H1 (cell line): ENCODE measurements at regions not wholly inside any gene's neighbourhood (a gene's known extent, or its start where the extent isn't known, plus 50 kb on each side); places are given as distances from the start of the nearest gene placed in this dataset.

Source experiments
- GABPA ChIP-seq: IDR thresholded peaks from 2 replicates; pipeline ENCODE4 v1.6.1; 2011; ENCODE audit warnings: mild to moderate bottlenecking, low read length, moderate library complexity, borderline replicate concordance; ENCODE audit not compliant: insufficient read depth
- POLR2A ChIP-seq, 2 experiments: IDR thresholded peaks; 1 replicate in 1 of 2; 2 replicates in 1 of 2; pipeline ENCODE4 v1.6.1; 2011; ENCODE audit warnings: low read depth in 2 of 2, low read length in 2 of 2, mild to moderate bottlenecking in 2 of 2; ENCODE audit errors: control extremely low read depth in 1 of 2
- TAF7 ChIP-seq: optimal IDR thresholded peaks from 2 replicates; pipeline ENCODE3; 2011; ENCODE audit warnings: low read depth, mild to moderate bottlenecking, inconsistent platforms, low read length, moderate library complexity, borderline replicate concordance
- TCF12 ChIP-seq: IDR thresholded peaks from 2 replicates; pipeline ENCODE4 v1.6.1; 2011; ENCODE audit warnings: low read depth, mild to moderate bottlenecking, low read length
- TF ChIP-seq, protein P1 (sequence below), 3 experiments: IDR thresholded peaks; 1 replicate in 2 of 3; 2 replicates in 1 of 3; pipeline versions ENCODE4 v1.5.1 to v1.6.1; 2011; ENCODE audit warnings: low read length in 3 of 3, mild to moderate bottlenecking in 3 of 3, inconsistent platforms in 2 of 3, low read depth in 1 of 3, moderate library complexity in 1 of 3; ENCODE audit not compliant: insufficient read depth in 1 of 3; ENCODE audit errors: control extremely low read depth in 1 of 3

DNA sequence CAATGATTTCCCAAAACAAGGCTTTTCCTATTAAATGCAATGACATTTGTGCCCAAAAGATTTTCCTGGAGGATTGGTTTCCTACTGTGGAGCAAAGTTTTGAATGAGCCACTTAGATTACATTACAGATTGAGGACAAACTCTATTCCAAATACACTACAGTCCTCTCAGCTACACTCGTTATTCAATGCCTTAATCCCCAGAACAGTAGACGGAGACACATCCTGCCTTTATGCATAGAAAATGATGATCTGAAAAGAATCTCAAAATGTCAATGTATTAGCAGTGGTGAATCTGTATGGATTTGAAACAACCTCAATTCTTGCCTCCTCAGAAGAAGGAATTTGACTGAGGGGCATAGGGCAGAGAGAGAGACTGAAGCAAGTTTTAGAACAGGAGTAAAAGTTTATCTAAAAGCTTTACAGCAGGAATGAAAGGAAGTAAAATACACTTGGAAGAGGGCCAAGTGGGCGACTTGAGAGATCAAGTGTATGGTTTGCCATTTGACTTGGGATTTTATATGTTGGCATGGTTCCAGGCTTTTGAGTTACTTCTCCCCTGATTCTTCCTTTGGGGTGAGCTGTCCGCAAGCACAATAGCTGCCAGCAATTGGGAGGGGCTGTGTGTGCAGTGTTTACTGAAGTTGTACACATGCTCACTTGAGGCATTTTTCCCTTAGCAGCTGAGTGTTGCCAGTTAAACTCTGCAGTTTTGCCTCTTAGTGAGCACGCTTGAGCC, 891.9 kb upstream of the MBL2 start:
- TF ChIP-seq, protein P1, sequence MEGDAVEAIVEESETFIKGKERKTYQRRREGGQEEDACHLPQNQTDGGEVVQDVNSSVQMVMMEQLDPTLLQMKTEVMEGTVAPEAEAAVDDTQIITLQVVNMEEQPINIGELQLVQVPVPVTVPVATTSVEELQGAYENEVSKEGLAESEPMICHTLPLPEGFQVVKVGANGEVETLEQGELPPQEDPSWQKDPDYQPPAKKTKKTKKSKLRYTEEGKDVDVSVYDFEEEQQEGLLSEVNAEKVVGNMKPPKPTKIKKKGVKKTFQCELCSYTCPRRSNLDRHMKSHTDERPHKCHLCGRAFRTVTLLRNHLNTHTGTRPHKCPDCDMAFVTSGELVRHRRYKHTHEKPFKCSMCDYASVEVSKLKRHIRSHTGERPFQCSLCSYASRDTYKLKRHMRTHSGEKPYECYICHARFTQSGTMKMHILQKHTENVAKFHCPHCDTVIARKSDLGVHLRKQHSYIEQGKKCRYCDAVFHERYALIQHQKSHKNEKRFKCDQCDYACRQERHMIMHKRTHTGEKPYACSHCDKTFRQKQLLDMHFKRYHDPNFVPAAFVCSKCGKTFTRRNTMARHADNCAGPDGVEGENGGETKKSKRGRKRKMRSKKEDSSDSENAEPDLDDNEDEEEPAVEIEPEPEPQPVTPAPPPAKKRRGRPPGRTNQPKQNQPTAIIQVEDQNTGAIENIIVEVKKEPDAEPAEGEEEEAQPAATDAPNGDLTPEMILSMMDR (IDR thresholded peaks at IDR 0.05; ENCODE audit: control extremely low read depth in 1 of 3, insufficient read depth in 1 of 3, low read depth in 1 of 3, low read length in 3 of 3), result no peak
- TF ChIP-seq POLR2A (IDR thresholded peaks at IDR 0.05; ENCODE audit: control extremely low read depth in 1 of 2, low read depth in 2 of 2, low read length in 2 of 2) (no peak), TCF12 (no peak), TAF7 (no peak), GABPA (no peak)
